HG02938 (cell line): ENCODE measurements at regions not wholly inside any gene's neighbourhood (a gene's known extent, or its start where the extent isn't known, plus 50 kb on each side); places are given as distances from the start of the nearest gene placed in this dataset.

Experiments used
- ATAC-seq: cut with Tn5 transposase; IDR thresholded peaks from one replicate; pipeline ENCODE4 v1.9.1; 2021; ENCODE audit warnings: mild to moderate bottlenecking, moderate library complexity; ENCODE audit not compliant: unreplicated experiment

DNA sequence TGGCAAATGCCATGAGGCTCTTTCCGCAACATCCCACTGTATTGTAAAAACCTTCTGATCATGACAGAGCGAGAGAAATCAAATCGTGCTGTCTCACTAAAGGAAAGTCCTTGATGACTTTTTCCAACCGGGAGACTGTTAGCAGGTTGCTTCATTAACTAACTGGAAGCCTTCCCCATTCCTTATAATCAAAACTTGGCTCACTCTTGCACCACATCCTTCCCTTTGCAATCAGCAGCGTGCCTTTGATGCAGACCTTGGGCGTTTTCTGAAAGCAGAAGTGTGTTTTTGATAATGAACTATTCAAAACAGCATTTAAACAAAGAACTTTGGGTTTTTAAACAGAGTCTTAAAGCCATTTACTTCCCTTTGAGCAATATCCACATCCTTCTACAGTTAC is 96.2 kb upstream of the CNR1 start:
- no peak for ATAC-seq

DNA sequence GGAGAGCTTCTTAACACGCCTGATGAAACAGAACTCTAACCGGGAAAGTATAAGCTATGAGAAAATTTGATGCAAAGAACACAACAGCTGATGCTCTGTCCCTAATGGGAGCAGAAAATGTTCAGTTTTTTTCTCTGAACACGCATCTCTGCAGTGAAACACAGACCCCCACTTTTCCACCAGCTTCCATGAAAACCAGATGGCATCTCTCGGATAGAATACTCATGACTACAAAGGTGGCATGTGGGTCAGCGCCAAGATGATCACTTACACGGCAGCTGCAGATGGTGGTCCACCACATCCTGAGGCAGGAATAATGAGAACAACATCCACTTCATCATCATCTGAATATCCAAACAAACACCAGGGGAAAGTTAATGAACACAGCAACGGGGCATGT is 85.2 kb upstream of the CNR1 start:
- no peak for ATAC-seq

DNA sequence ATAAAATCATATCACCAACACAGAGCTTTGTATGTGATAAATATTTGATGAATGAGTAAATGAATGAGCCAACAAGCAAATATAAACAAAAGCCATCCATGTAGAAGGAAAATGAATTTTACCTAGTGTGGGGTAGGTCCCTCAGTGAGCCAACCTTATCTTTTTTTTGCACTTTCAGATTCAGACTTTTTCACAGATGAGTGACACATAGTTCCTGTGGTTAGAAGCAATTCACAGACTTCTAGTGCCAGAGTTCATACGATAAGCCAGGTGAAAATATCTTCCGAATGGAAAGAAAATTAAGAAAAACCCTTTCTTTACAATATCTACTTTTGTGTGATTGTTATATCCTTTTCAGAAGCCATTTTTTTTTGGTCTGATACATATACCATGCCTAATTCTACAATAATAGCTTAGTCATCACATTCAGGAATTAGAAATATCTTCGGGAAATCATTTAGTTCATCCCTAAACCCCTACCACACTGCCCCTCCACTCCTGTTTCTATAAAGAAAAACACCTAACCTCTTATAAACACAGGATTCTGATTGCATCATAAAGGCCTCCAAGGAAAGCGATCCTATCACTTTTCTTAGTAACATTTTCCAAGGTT is 82.7 kb upstream of the CNR1 start:
- ATAC-seq, result no peak

DNA sequence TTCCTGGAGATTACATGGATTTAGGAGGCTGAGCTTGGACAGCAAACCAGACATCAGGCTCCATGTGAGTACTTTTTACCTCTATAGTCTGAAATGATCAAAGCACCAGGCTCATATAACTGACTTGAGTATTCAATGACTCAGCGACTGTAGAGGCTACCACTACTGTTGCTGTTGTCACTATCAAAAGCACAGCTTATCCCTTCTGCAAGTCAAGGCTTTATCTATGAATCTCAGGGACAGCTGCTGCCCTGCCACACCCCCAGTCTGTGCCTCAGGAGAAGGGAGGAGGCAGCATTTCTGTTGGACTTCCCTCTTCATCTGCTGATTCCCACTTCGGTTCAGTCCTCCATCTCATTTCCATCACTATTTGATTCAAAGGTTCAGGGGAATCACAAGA is 80.5 kb upstream of the CNR1 start:
- no peak for ATAC-seq

DNA sequence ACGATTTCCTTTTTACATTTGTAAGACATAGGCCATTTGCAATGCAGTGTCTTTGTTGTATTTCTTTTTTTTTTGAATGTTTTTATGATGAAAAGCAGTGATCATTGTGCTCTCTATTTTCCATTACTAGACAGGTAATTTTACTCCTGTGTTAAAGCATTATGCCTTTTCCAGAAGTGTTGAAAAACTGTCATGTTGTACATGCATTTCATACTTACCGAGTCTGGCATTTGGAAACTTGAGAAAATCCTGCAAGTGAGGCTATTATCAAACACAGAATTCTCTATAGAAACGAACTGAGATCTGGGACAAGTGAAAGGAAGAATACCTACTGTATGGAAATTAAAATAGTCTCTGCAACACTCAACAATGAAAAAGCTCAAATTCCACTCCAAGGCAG is 78.6 kb upstream of the CNR1 start:
- no peak for ATAC-seq

DNA sequence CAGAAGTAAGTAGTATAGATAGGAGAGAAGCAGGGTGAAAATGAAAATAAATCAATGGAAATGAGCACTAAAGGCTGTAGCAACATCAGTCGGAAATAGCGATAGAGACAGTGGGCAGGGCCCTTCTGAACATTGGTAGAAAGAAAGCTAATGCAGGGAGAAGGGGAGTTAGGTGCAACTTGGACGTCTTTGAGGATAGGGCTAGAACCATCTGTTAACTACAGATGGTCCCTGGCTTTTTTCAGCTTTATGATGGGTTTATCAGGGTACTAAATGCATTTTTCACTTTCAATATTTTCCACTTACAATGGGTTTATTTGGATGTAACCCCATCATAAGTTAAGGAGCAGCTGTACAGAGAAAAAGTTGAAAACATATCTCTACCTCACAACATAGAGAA is 72.8 kb upstream of the CNR1 start:
- ATAC-seq, result no peak

DNA sequence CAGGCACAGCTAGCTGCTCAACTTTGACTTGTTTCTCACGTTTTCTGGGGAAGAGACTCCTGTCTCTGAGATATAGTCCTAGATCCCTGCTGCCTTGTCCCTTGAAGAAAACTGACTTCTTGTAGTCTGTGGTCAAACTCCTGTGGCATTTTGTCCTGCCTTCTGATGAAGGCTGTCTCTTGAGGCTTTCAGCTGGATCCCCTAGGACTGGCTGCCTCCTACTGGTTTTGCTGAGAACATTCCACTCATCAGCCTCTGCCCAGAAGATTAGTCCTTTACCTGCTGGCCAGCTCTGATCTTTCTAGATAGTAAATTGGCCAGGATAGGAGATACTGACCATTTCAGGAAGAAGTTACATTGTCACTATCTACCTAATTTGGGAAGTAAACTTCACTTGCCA is 71.9 kb upstream of the CNR1 start:
- ATAC-seq, result peak; percentile 61

DNA sequence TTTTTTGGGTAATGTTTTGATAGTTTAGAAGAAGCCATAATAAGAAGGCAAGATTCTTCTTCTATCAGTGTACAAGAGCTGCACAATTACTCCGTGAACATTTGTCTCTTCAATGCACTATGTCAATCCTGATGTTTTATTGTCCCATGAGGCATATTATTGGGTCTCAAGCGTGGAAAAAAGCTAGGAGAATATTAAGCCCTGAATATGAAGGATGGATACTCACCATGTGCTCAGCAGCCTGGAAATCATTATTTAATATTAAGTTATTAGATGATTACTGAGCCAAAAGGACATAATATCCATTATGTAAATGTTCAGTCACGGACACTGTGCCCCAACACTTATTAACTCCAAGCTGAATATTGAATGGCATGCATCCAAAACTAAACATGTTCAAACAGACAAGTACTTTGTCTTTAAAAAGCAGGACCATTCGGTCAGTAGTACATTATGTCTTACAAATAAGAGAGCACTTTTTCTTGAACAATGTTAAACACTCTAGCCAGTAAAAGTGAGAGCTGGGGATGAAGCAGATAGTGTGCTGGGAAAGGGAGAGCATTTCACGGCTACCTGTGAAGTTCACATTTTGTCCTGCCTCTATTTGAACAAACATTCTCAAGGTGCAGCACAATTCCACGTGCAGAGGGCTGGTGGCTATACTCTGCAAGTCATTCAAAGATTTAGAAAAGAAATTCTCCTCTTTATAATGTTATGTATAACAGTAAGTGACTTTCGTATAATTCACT is 70.6 kb upstream of the CNR1 start:
- no peak for ATAC-seq

DNA sequence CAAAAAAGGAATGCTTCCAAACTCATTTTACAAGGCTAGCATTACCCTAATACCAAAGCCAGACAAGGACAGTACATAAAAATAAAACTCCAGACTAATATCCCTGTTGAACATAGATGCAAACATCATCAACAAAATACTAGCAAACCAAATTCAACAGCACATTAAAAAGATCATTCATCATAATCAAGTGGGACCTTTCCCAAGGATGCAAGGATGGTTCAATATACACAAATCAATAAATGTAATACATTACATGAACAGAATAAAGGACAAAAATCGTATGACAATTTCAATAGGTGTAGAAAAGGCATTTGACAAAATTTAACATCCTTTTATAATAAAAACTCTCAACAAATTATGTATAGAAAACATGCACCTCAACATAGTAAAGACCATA is 66.6 kb upstream of the CNR1 start:
- no peak for ATAC-seq

DNA sequence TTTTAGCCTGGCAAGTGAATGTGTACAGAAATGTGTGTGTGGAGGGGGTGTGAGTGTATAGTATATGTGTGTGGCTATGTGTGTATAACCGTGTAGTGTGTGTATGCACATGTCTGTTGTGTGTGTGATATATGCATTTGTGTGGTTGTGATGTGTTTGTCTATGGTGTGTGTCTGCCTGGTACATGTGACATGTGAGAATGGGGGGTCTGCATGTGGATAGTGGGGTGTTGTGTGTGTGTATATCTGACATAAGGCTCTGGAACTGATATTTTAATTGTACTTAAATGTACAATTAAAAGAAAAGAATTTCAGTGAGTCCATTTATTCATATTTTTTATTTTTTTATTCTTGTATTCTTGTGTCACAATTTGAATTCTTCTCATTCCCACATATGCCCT is 57.2 kb upstream of the CNR1 start:
- no peak for ATAC-seq

GRCh38 chr6:88220493-88220892 is 54.3 kb upstream of the CNR1 start:
- ATAC-seq, result no peak

- no peak for ATAC-seq
Observed at GRCh38 chr6:88216182-88216581, 50.0 kb upstream of the CNR1 start.
